Right renal pelvis (tissue), 4 donors: ENCODE measurements at regions not wholly inside any gene's neighbourhood (a gene's known extent, or its start where the extent isn't known, plus 50 kb on each side); places are given as distances from the start of the nearest gene placed in this dataset.
"Not testable (repeated sequence)": the region's sequence is repeated elsewhere in the genome, so short reads cannot be mapped to it uniquely, and the experiment has no call there.

Source experiments
- DNase-seq, 4 donors: peaks; one replicate each; pipeline ENCODE4 v3.0.0-alpha.2; 2013; ENCODE audit warnings: low read depth in 4 of 4, low spot score in 3 of 4, missing footprints in 1 of 4

DNA sequence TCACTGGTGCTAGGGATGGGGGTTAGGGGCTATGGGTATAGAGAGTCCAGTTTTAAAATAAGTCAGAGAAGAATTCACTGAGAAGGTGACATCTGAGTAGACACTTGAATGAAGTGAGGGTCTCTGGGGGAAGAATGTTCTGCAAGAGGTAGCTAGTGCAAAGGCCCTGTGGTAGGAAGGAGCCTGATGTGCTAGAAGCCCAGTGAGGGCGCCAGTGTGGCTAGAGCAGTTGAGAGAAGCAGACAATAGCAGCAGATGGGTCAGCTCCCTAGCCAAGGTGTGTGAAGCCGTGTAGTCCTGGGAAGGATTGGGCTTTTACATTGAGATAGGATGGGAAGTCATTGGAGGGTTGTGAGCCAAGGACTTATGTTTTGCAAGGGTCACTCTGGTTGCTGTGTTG, 105.8 kb upstream of the PELI1 start:
- DNase-seq = no peak

DNA sequence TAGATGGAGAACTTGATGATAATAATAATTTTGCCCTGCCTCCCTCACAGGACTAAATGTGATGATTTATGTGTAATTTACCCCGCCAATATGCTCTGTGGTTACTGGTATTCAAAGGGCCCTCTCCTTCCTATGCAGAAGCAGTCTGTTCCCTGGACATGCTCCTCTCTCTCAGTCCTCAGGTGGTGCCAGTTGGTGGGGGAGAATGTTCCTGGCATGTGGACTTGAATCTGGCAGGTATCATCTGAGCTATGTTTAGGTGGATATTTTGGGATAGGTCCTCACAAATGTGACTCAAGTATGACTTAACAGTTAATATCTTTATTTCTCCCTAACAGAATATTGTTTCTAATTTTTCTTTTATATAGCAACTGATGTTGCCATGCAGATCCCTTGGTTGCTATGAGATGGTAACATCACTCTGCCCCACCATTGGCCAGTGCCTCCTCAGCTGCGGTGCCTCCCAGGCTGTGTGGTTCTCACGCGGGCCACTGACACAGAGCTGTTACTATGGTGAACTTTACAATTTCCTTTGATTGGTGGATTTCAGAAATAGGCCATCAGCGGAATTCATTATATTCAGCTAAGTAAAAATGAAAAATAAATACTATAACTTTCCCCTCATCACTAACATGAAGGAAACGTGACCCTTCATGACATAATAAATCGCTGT, 106.7 kb upstream of the PELI1 start:
- no peak for DNase-seq

- no peak for DNase-seq
Observed at GRCh38 chr2:64251497-64252250, 107.5 kb upstream of the PELI1 start.

DNA sequence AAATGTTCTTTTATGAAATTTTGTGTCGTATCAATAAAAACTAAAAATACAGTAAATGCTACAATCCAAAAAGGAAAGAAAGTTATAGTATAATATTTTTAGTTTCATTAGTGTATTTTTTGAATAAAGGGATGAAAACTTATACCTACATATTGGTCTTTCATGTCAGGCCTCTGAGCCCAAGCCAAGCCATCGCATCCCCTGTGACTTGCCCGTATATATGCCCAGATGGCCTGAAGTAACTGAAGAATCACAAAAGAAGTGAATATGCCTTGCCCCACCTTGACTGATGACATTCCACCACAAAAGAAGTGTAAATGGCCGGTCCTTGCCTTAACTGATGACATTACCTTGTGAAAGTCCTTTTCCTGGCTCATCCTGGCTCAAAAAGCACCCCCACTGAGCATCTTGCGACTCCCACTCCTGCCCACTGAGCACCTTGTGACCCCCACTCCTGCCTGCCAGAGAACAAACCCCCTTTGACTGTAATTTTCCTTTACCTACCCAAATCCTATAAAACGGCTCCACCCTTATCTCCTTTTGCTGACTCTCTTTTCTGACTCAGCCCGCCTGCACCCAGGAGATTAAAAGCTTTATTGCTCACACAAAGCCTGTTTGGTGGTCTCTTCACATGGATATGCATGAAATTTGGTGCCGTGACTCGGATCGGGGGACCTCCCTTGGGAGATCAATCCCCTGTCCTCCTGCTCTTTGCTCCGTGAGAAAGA, 108.2 kb upstream of the PELI1 start:
- not testable (repeated sequence) for DNase-seq

- not testable (repeated sequence) for DNase-seq
Observed at GRCh38 chr2:64253421-64253820, 109.2 kb upstream of the PELI1 start.

DNA sequence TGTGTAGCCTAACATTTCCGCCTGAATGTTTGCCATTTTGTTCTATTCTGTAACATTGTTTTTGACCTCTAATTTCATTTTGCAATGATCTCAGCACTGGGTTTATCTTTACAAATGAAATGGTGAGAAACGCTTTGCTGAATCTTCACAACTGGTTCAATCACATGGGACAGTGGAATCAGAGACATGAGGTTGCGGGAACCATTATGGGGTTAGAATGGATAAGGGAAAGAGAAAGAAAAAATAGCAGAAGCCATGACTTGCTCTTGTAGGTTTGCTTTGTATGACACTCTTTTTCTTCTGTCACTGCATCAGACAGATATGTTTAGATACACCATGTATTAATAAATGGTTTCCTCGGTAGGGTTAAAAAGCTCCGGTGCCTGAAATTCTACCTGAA, 114.3 kb upstream of the PELI1 start:
- DNase-seq = no peak

- DNase-seq = no peak
Observed at GRCh38 chr2:64259312-64259711, 115.1 kb upstream of the PELI1 start.

- DNase-seq = no peak
Observed at GRCh38 chr2:64260093-64260803, 116.0 kb upstream of the PELI1 start.

- no peak for DNase-seq
Observed at GRCh38 chr2:64260817-64261216, 116.6 kb upstream of the PELI1 start.

- no peak for DNase-seq
Observed at GRCh38 chr2:64262071-64262470, 117.9 kb upstream of the PELI1 start.

- DNase-seq = no peak
Observed at GRCh38 chr2:64262816-64263215, 118.6 kb upstream of the PELI1 start.

- no peak for DNase-seq
Observed at GRCh38 chr2:64263315-64263714, 119.1 kb upstream of the PELI1 start.

DNA sequence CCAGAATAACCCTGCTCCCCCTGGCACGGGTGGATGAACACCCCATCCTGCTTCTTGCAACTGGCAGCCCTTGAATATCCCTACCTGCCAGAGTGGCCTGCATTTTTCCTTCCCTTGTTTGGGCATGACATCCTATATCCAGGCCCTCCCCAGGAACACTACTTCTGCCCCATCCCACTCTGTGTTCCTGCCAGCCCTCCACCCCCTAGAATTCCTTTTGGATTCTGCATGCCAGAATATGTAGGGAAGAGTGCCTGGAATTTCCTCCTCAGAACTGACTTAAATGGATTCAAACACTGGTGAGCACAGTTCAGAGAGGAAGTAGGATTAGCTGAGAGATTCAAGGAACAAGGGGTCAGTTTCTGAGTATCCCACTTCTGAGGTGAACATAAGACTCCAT, 123.5 kb upstream of the PELI1 start:
- DNase-seq = no peak

DNA sequence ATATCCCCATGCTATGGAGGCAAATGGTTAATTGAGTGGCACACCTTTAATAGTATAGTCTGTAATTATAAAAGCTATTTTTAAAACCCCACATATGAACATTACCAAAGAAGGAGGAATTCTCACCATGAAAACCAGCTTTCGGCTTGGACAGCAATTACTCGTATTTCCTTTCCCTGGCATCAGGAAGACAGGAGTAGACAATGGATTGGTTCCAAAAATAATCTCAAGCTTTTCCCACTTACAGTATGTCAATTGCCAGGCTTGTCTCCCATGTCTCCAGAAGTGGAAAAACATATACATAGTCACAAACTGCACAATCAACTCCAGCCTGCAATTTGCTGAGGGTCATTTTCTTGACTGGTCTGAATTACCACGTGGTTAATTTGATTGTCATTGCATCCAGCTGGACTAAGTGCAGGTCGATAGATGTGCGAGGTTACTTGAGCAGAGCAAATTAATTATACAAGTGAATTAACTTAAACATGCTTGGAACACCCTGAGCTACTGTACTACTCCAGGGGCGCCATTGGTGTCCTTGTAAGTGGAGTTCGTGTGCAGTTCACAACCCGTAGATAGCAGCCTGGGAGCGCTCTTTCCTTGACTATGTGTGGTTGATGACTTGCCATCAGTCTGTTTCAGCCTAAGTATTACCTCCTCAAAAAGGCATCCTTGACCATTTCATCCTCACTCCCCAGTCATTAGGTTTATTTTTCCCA, 124.3 kb upstream of the PELI1 start:
- DNase-seq = no peak

DNA sequence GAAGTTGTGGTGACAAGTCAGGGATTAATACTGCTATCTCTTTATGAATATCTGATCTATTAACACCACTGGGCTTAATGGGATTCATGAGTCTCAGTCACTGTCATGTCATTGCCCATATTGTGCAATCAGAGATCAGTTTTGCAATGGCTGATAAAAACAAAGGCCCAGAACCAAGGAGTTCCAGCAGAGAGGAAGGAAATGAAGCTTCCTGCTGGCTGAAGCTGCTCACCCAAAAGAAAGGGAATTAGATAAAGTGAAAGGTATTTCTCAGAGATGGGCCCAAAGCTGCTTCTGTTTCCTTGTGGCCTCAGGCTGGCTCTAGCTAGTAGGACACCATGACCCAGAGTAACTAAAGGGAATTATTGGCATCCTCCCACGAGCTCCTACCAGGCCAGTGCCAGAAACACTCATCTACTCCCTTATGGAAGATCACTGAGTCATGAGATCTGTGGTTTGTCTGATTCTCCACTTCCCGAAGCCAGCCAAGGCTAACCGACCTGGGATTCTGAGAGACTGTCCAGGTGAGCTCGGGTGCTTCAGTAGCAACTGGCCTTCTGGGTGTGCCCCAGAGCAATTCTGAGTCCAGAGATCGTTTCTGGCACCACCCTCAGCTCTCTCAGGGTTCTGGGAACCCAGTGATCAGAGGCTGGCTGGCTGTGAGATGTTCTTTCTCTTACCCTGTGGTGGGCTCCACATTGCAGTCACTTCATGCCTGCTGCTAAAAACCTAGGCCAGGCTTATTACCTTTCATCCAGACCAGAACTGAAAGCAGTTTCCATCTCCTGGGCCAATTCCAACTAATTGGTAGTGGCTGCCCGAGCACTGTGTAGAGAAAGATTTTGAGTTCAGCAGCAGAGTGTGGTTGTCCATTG, 129.5 kb upstream of the PELI1 start:
- DNase-seq = no peak

- no peak for DNase-seq
Observed at GRCh38 chr2:64274399-64275173, 130.4 kb upstream of the PELI1 start.

DNA sequence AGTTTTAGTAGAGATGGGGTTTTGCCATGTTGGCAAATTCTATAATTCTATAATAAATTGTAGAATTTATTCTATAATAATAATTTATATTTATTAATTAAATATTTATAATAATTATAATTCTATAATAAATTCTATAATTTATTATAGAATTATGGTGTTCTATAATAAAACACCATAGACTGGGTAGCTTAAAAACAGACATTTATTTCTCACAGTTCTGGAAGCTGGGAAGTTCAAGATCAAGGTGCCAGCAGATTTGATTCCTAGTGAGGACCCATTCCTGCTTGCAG, 130.9 kb upstream of the PELI1 start:
- no peak for DNase-seq

DNA sequence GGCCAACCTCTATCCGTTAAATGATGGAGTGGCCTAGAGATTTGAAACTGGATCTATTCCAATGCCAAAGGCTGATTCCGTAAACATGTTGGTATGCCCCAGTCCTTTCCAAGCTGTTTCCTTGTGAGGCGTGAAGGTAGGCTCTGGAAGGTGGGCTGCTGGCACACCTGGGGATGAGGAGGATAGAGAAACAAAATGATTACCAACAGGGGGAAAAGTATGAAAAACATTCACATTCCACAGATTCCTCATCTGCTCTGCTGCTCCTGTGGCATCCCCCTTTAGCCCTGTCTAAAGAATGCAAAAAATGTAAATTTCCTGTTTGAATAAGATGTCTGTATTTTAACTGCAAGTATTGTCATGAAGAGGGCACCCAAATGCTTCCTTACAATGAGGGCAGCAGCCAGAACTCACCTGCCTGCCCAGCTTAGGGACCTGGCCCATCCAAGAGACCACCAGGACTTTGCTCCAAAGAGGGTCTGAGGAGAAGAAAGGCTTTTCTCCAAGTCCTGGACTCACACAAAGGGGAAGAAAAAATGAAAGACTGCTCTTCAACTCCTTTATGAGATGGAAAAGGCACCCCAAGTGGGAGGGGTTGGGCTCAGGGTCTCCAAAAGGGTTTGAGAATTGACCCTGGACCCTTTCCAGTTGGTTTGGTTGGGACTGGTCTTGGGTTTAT, 132.3 kb upstream of the PELI1 start:
- no peak for DNase-seq
